Colonic mucosa (tissue), 4 donors: ENCODE measurements at regions not wholly inside any gene's neighbourhood (a gene's known extent, or its start where the extent isn't known, plus 50 kb on each side); places are given as distances from the start of the nearest gene placed in this dataset.
"Not testable (repeated sequence)": the region's sequence is repeated elsewhere in the genome, so short reads cannot be mapped to it uniquely, and the experiment has no call there.

Experiments
- DNase-seq: peaks from one replicate; pipeline ENCODE4 v3.0.0-alpha.2; 2020
- H3K27ac ChIP-seq: fragments of 200-600 bp; one replicate; pipeline ENCODE4 v1.8.0; 2021
- H3K27me3 ChIP-seq: fragments of 200-600 bp; one replicate; pipeline ENCODE4 v1.8.0; 2021
- H3K36me3 ChIP-seq: fragments of 200-600 bp; one replicate; pipeline ENCODE4 v1.8.0; 2021
- H3K4me1 ChIP-seq: fragments of 200-600 bp; one replicate; pipeline ENCODE4 v1.8.0; 2021; ENCODE audit warnings: mild to moderate bottlenecking
- H3K4me3 ChIP-seq: fragments of 200-600 bp; one replicate; pipeline ENCODE4 v1.8.0; 2021
- H3K9ac ChIP-seq, 2 donors: one replicate each; pipeline ENCODE4 v1.7.0; 2013; ENCODE audit warnings: control low read depth in 2 of 2, low read depth in 2 of 2, low read length in 2 of 2
- H3K9me3 ChIP-seq: fragments of 200-600 bp; one replicate; pipeline ENCODE4 v1.8.0; 2021
- CTCF ChIP-seq: fragments of 200-600 bp; IDR thresholded peaks from one replicate; pipeline ENCODE4 v1.8.0; 2022; ENCODE audit warnings: antibody characterized with exemption, mild to moderate bottlenecking
- intact Hi-C: fragments of 100-400 bp; cut with DNase I; formaldehyde crosslinking; loops from one replicate; pipeline ENCODE4 v1.14.1; 2022
- donor health status: healthy.
- donor health status: DM: no; HTN: no; CAD: no.
- donor health status: DM: no; HTN: no; CAD: no.

- Histone ChIP-seq H3K9me3 (no peaks in the 10 kb centered on the region), H3K4me3 (no peak overlapping the region), H3K9ac (no peak overlapping the region), H3K27me3 (no peaks in the 10 kb centered on the region), H3K27ac (no peak overlapping the region), H3K4me1 (no peaks in the 10 kb centered on the region), H3K36me3 (no peaks in the 10 kb centered on the region)
- intact Hi-C loops: no loop called here
- no peak for DNase-seq
- TF ChIP-seq CTCF: no peak
Measured at GRCh38 chr2:35116151-35116550, 1239.4 kb upstream of the CRIM1 start.

- Histone ChIP-seq H3K36me3 (no peaks in the 10 kb centered on the region), H3K4me1 (no peaks in the 10 kb centered on the region), H3K27me3 (no peaks in the 10 kb centered on the region), H3K9me3 (no peaks in the 10 kb centered on the region), H3K9ac (no peak overlapping the region), H3K4me3 (no peak overlapping the region), H3K27ac (no peak overlapping the region)
- no peak for TF ChIP-seq CTCF
- no peak for DNase-seq
- intact Hi-C loops: no loop called here
Measured at GRCh38 chr2:35114765-35115164, 1240.8 kb upstream of the CRIM1 start.

GRCh38 chr2:35112367-35112766 is 1243.2 kb upstream of the CRIM1 start:
- H3K9me3 ChIP-seq, H3K4me3 ChIP-seq, H3K27me3 ChIP-seq, DNase-seq, H3K9ac ChIP-seq, H3K4me1 ChIP-seq, H3K36me3 ChIP-seq, H3K27ac ChIP-seq, intact Hi-C loops: not testable (repeated sequence)

GRCh38 chr2:35104309-35104708 is 1251.3 kb upstream of the CRIM1 start:
- Histone ChIP-seq H3K27ac (no peak overlapping the region), H3K4me1 (no peaks in the 10 kb centered on the region), H3K4me3 (no peak overlapping the region), H3K9ac (no peak overlapping the region), H3K27me3 (no peaks in the 10 kb centered on the region), H3K9me3 (no peaks in the 10 kb centered on the region), H3K36me3 (no peaks in the 10 kb centered on the region)
- no peak for TF ChIP-seq CTCF
- intact Hi-C loops: no loop called here
- DNase-seq: no peak

- no peaks in the 10 kb centered on the region for H3K36me3 ChIP-seq
- no peak for DNase-seq
- H3K4me3 ChIP-seq: no peak overlapping the region
- H3K27ac ChIP-seq: no peak overlapping the region
- no peaks in the 10 kb centered on the region for H3K9me3 ChIP-seq
- H3K4me1 ChIP-seq: no peaks in the 10 kb centered on the region
- intact Hi-C loops: no loop called here
- no peaks in the 10 kb centered on the region for H3K27me3 ChIP-seq
- no peak for TF ChIP-seq CTCF
- no peak overlapping the region for H3K9ac ChIP-seq
Measured at GRCh38 chr2:35099342-35099741, 1256.2 kb upstream of the CRIM1 start.

GRCh38 chr2:35082072-35082471 is 1273.5 kb upstream of the CRIM1 start:
- intact Hi-C loops: no loop called here

More at GRCh38 chr2:35082072-35082471, 1273.5 kb upstream of the CRIM1 start:
- no peaks in the 10 kb centered on the region for H3K36me3 ChIP-seq
- no peak overlapping the region for H3K27ac ChIP-seq
- H3K9me3 ChIP-seq: no peaks in the 10 kb centered on the region
- H3K4me1 ChIP-seq: no peaks in the 10 kb centered on the region
- H3K27me3 ChIP-seq: no peaks in the 10 kb centered on the region
- no peak for TF ChIP-seq CTCF
- no peak overlapping the region for H3K4me3 ChIP-seq
- no peak for DNase-seq
- no peak overlapping the region for H3K9ac ChIP-seq
